ENCODE measurements at regions not wholly inside any gene's neighbourhood (a gene's known extent, or its start where the extent isn't known, plus 50 kb on each side); places are given as distances from the start of the nearest gene placed in this dataset.

- no peak overlapping the region for H3K4me3 ChIP-seq (ENCODE audit: low read length)
- TF ChIP-seq CTCF (IDR thresholded peaks at IDR 0.05; ENCODE audit: low read depth, low read length), result no peak
- TF ChIP-seq EZH2phosphoT487 (IDR thresholded peaks at IDR 0.05; ENCODE audit: low read depth), result no peak
- no peak overlapping the region for H3K4me2 ChIP-seq (ENCODE audit: low read length)
- no peaks in the 10 kb centered on the region for H3K79me2 ChIP-seq (ENCODE audit: low read length)
- H3K9ac ChIP-seq (ENCODE audit: low read length), result no peak overlapping the region
- no peak overlapping the region for H3K27ac ChIP-seq (ENCODE audit: low read length)
- no peak overlapping the region for H2AFZ ChIP-seq (ENCODE audit: low read depth, low read length)
- no peaks in the 10 kb centered on the region for H3K36me3 ChIP-seq (replicated peaks; ENCODE audit: low read depth, low read length)
- peaks cover 13% of the 10 kb centered on the region for H3K27me3 ChIP-seq (ENCODE audit: low read depth, low read length)
- H3K9me3 ChIP-seq (ENCODE audit: insufficient read depth, low read length), result no peaks in the 10 kb centered on the region
- H4K20me1 ChIP-seq (ENCODE audit: insufficient read depth, low read length), result no peaks in the 10 kb centered on the region
- peaks cover 3% of the 10 kb centered on the region; the same call in 1 of the 2 replicates for H3K4me1 ChIP-seq (ENCODE audit: low read length)
These were observed 77.3 kb upstream of the LAPTM4A start for GRCh38 chr2:20128506-20129330.

GRCh38 chr2:20126469-20126868, 75.0 kb upstream of the LAPTM4A start:
- no peak overlapping the region for H3K9ac ChIP-seq (ENCODE audit: low read length)
- no peaks in the 10 kb centered on the region for H3K79me2 ChIP-seq (ENCODE audit: low read length)
- H3K27me3 ChIP-seq (ENCODE audit: low read depth, low read length), result 0 out of 2 replicates have a peak, but pooled peaks cover 4% of the 10 kb centered on the region
- H3K4me2 ChIP-seq (ENCODE audit: low read length), result no peak overlapping the region
- no peak overlapping the region for H2AFZ ChIP-seq (ENCODE audit: low read depth, low read length)
- no peaks in the 10 kb centered on the region for H3K36me3 ChIP-seq (replicated peaks; ENCODE audit: low read depth, low read length)
- peaks cover 15% of the 10 kb centered on the region for H3K4me1 ChIP-seq (ENCODE audit: low read length)
- no peak overlapping the region for H3K4me3 ChIP-seq (ENCODE audit: low read length)
- no peaks in the 10 kb centered on the region for H4K20me1 ChIP-seq (ENCODE audit: insufficient read depth, low read length)
- H3K9me3 ChIP-seq (ENCODE audit: insufficient read depth, low read length), result no peaks in the 10 kb centered on the region
- H3K27ac ChIP-seq (ENCODE audit: low read length), result no peak overlapping the region
- no peak for TF ChIP-seq EZH2phosphoT487 (IDR thresholded peaks at IDR 0.05; ENCODE audit: low read depth)
- no peak for TF ChIP-seq CTCF (IDR thresholded peaks at IDR 0.05; ENCODE audit: low read depth, low read length)

- H3K9me3 ChIP-seq (ENCODE audit: insufficient read depth, low read length), result no peaks in the 10 kb centered on the region
- H3K9ac ChIP-seq (ENCODE audit: low read length), result no peak overlapping the region
- TF ChIP-seq CTCF (IDR thresholded peaks at IDR 0.05; ENCODE audit: low read depth, low read length) (no peak), EZH2phosphoT487 (IDR thresholded peaks at IDR 0.05; ENCODE audit: low read depth) (no peak)
- no peak overlapping the region for H3K4me3 ChIP-seq (ENCODE audit: low read length)
- H3K4me1 ChIP-seq (ENCODE audit: low read length), result peaks cover 19% of the 10 kb centered on the region
- no peaks in the 10 kb centered on the region for H3K36me3 ChIP-seq (replicated peaks; ENCODE audit: low read depth, low read length)
- 0 out of 2 replicates have a peak, but pooled peaks cover 4% of the 10 kb centered on the region for H3K27me3 ChIP-seq (ENCODE audit: low read depth, low read length)
- H4K20me1 ChIP-seq (ENCODE audit: insufficient read depth, low read length), result no peaks in the 10 kb centered on the region
- no peak overlapping the region for H3K4me2 ChIP-seq (ENCODE audit: low read length)
- no peaks in the 10 kb centered on the region for H3K79me2 ChIP-seq (ENCODE audit: low read length)
- no peak overlapping the region for H2AFZ ChIP-seq (ENCODE audit: low read depth, low read length)
- H3K27ac ChIP-seq (ENCODE audit: low read length), result no peak overlapping the region
These were observed 74.6 kb upstream of the LAPTM4A start for GRCh38 chr2:20126040-20126439.

GRCh38 chr2:20125616-20126015, 74.2 kb upstream of the LAPTM4A start:
- Histone ChIP-seq H3K79me2 (ENCODE audit: low read length) (no peaks in the 10 kb centered on the region), H3K36me3 (replicated peaks; ENCODE audit: low read depth, low read length) (no peaks in the 10 kb centered on the region), H3K9me3 (ENCODE audit: insufficient read depth, low read length) (no peaks in the 10 kb centered on the region), H3K4me2 (ENCODE audit: low read length) (no peak overlapping the region), H3K4me1 (ENCODE audit: low read length) (peaks cover 20% of the 10 kb centered on the region), H3K27ac (ENCODE audit: low read length) (no peak overlapping the region), H4K20me1 (ENCODE audit: insufficient read depth, low read length) (no peaks in the 10 kb centered on the region), H3K4me3 (ENCODE audit: low read length) (no peak overlapping the region), H3K27me3 (ENCODE audit: low read depth, low read length) (0 out of 2 replicates have a peak, but pooled peaks cover 4% of the 10 kb centered on the region), H3K9ac (ENCODE audit: low read length) (no peak overlapping the region), H2AFZ (ENCODE audit: low read depth, low read length) (no peak overlapping the region)
- TF ChIP-seq CTCF (IDR thresholded peaks at IDR 0.05; ENCODE audit: low read depth, low read length), result no peak
- no peak for TF ChIP-seq EZH2phosphoT487 (IDR thresholded peaks at IDR 0.05; ENCODE audit: low read depth)

All from OCI-LY3 (cell line).